Vagina (tissue), 2 donors: ENCODE measurements at regions not wholly inside any gene's neighbourhood (a gene's known extent, or its start where the extent isn't known, plus 50 kb on each side); places are given as distances from the start of the nearest gene placed in this dataset.

ENCODE experiments used
- CTCF ChIP-seq, 3 experiments: fragments of 450-650 bp in 2 of 3; fragments of 200-600 bp in 1 of 3; sonication (generic) in 1 of 3; IDR thresholded peaks; one replicate each; pipeline ENCODE4 v1.5.1; 2017 to 2019; ENCODE audit warnings: antibody characterized with exemption in 3 of 3, mild to moderate bottlenecking in 2 of 3, moderate library complexity in 2 of 3
- POLR2A ChIP-seq, 2 donors: fragments of 450-650 bp; IDR thresholded peaks; one replicate each; pipeline ENCODE4 v1.6.1; 2017; ENCODE audit warnings: antibody characterized with exemption in 2 of 2, mild to moderate bottlenecking in 2 of 2, moderate library complexity in 2 of 2
- POLR2AphosphoS5 ChIP-seq, 2 donors: sonication (generic); formaldehyde crosslinking; IDR thresholded peaks; one replicate each; pipeline ENCODE4 v1.9.0; 2017; ENCODE audit warnings: antibody characterized with exemption in 2 of 2, mild to moderate bottlenecking in 2 of 2, low read depth in 1 of 2; ENCODE audit not compliant: insufficient read depth in 1 of 2

GRCh38 chr7:80319461-80319860 is 184.8 kb downstream of the GNAI1 start:
- no peak for TF ChIP-seq CTCF (IDR thresholded peaks at IDR 0.05)
- no peak for TF ChIP-seq POLR2A (IDR thresholded peaks at IDR 0.05)
- TF ChIP-seq POLR2AphosphoS5 (IDR thresholded peaks at IDR 0.05; ENCODE audit: insufficient read depth in 1 of 2, low read depth in 1 of 2): no peak
